Hepatocyte (in vitro differentiated cells): ENCODE measurements at regions not wholly inside any gene's neighbourhood (a gene's known extent, or its start where the extent isn't known, plus 50 kb on each side); places are given as distances from the start of the nearest gene placed in this dataset.

Experiments used
- CTCF ChIP-seq: fragments of 200-600 bp; sonication (generic); IDR thresholded peaks from 2 replicates; pipeline ENCODE4 v1.5.1; 2016; ENCODE audit warnings: antibody characterized with exemption, mild to moderate bottlenecking; ENCODE audit not compliant: poor library complexity
- EZH2 ChIP-seq: fragments of 200-600 bp; sonication (generic); IDR thresholded peaks from 2 replicates; pipeline ENCODE4 v1.6.1; 2016; ENCODE audit warnings: antibody characterized with exemption, mild to moderate bottlenecking, borderline replicate concordance
- EZH2phosphoT487 ChIP-seq: fragments of 200-600 bp; sonication (generic); IDR thresholded peaks from one replicate; pipeline ENCODE4 v1.6.1; 2018; ENCODE audit warnings: antibody characterized with exemption, mild to moderate bottlenecking, low read depth, moderate library complexity; ENCODE audit not compliant: unreplicated experiment, severe bottlenecking

- no peak for TF ChIP-seq CTCF
- no peak for TF ChIP-seq EZH2phosphoT487
- no peak for TF ChIP-seq EZH2
Measured at GRCh38 chr12:41940571-41940970, 204.1 kb downstream of the GXYLT1 start.
